HG03342 (cell line): ENCODE measurements at regions not wholly inside any gene's neighbourhood (a gene's known extent, or its start where the extent isn't known, plus 50 kb on each side); places are given as distances from the start of the nearest gene placed in this dataset.
"Not testable (repeated sequence)": the region's sequence is repeated elsewhere in the genome, so short reads cannot be mapped to it uniquely, and the experiment has no call there.

Source experiments
- ATAC-seq: cut with Tn5 transposase; IDR thresholded peaks from one replicate; pipeline ENCODE4 v1.9.1; 2021; ENCODE audit warnings: mild to moderate bottlenecking, moderate library complexity; ENCODE audit not compliant: unreplicated experiment

- no peak for ATAC-seq
Measured at GRCh38 chr13:78098249-78098648, 179.6 kb upstream of the EDNRB start.

- ATAC-seq, result no peak
Measured at GRCh38 chr13:78096221-78096620, 177.6 kb upstream of the EDNRB start.

- no peak for ATAC-seq
Measured at GRCh38 chr13:78087966-78088678, 169.5 kb upstream of the EDNRB start.

- ATAC-seq, result no peak
Measured at GRCh38 chr13:78085434-78086225, 167.0 kb upstream of the EDNRB start.

- ATAC-seq, result no peak
Measured at GRCh38 chr13:78084401-78084800, 165.8 kb upstream of the EDNRB start.

GRCh38 chr13:78078168-78078567, 159.5 kb upstream of the EDNRB start:
- ATAC-seq, result no peak

GRCh38 chr13:78067290-78067689, 148.7 kb upstream of the EDNRB start:
- no peak for ATAC-seq

- ATAC-seq, result no peak
Measured at GRCh38 chr13:78065141-78065540, 146.5 kb upstream of the EDNRB start.

GRCh38 chr13:78061806-78062205, 143.2 kb upstream of the EDNRB start:
- no peak for ATAC-seq

- no peak for ATAC-seq
Measured at GRCh38 chr13:78060966-78061365, 142.3 kb upstream of the EDNRB start.

GRCh38 chr13:78056865-78057264, 138.2 kb upstream of the EDNRB start:
- not testable (repeated sequence) for ATAC-seq

GRCh38 chr13:78054157-78054556, 135.5 kb upstream of the EDNRB start:
- ATAC-seq, result no peak

GRCh38 chr13:78047151-78047550, 128.5 kb upstream of the EDNRB start:
- ATAC-seq, result no peak

- ATAC-seq, result peak; percentile 95
Measured at GRCh38 chr13:78046331-78046730, 127.7 kb upstream of the EDNRB start.

- peak; percentile 21 for ATAC-seq
Measured at GRCh38 chr13:78045916-78046315, 127.3 kb upstream of the EDNRB start.

GRCh38 chr13:78041366-78041765, 122.7 kb upstream of the EDNRB start:
- not testable (repeated sequence) for ATAC-seq

GRCh38 chr13:78040205-78040830, 121.7 kb upstream of the EDNRB start:
- ATAC-seq, result no peak

GRCh38 chr13:78036841-78037240, 118.2 kb upstream of the EDNRB start:
- no peak for ATAC-seq

GRCh38 chr13:78035500-78035899, 116.9 kb upstream of the EDNRB start:
- ATAC-seq, result no peak

- no peak for ATAC-seq
Measured at GRCh38 chr13:78033509-78033908, 114.9 kb upstream of the EDNRB start.

- no peak for ATAC-seq
Measured at GRCh38 chr13:78032132-78032531, 113.5 kb upstream of the EDNRB start.

GRCh38 chr13:78030341-78030896, 111.8 kb upstream of the EDNRB start:
- no peak for ATAC-seq
